Neural cell (in vitro differentiated cells): ENCODE measurements at regions not wholly inside any gene's neighbourhood (a gene's known extent, or its start where the extent isn't known, plus 50 kb on each side); places are given as distances from the start of the nearest gene placed in this dataset.

Source experiments
- POLR2AphosphoS5 ChIP-seq: IDR thresholded peaks from 2 replicates; pipeline ENCODE4 v1.6.1; 2012
- SMC3 ChIP-seq: fragments of 450-650 bp; conservative IDR thresholded peaks from 2 replicates; pipeline ENCODE4 v1.6.1; 2014; ENCODE audit warnings: antibody characterized with exemption, mild to moderate bottlenecking, moderate library complexity; ENCODE audit not compliant: poor library complexity
- TAF1 ChIP-seq: IDR thresholded peaks from 2 replicates; pipeline ENCODE4 v1.6.1; 2012; ENCODE audit warnings: low read depth
- TF ChIP-seq, protein P1 (sequence below): fragments of 450-650 bp; IDR thresholded peaks from 2 replicates; pipeline ENCODE4 v1.5.1; 2014; ENCODE audit warnings: antibody characterized with exemption, mild to moderate bottlenecking, moderate library complexity; ENCODE audit not compliant: poor library complexity, severe bottlenecking

GRCh38 chr11:131042041-131042390 lies 125.7 kb upstream of the SNX19 start:
- TF ChIP-seq TAF1 (no peak), POLR2AphosphoS5 (no peak), SMC3 (no peak)
- TF ChIP-seq, protein P1, sequence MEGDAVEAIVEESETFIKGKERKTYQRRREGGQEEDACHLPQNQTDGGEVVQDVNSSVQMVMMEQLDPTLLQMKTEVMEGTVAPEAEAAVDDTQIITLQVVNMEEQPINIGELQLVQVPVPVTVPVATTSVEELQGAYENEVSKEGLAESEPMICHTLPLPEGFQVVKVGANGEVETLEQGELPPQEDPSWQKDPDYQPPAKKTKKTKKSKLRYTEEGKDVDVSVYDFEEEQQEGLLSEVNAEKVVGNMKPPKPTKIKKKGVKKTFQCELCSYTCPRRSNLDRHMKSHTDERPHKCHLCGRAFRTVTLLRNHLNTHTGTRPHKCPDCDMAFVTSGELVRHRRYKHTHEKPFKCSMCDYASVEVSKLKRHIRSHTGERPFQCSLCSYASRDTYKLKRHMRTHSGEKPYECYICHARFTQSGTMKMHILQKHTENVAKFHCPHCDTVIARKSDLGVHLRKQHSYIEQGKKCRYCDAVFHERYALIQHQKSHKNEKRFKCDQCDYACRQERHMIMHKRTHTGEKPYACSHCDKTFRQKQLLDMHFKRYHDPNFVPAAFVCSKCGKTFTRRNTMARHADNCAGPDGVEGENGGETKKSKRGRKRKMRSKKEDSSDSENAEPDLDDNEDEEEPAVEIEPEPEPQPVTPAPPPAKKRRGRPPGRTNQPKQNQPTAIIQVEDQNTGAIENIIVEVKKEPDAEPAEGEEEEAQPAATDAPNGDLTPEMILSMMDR: no peak
